GM21786 (cell line): ENCODE measurements at regions not wholly inside any gene's neighbourhood (a gene's known extent, or its start where the extent isn't known, plus 50 kb on each side); places are given as distances from the start of the nearest gene placed in this dataset.
A peak's percentile ranks its signal among the peaks of the same experiment; 100 is the strongest.

Experiments
- ATAC-seq: cut with Tn5 transposase; IDR thresholded peaks from one replicate; pipeline ENCODE4 v1.9.1; 2021; ENCODE audit not compliant: unreplicated experiment

DNA sequence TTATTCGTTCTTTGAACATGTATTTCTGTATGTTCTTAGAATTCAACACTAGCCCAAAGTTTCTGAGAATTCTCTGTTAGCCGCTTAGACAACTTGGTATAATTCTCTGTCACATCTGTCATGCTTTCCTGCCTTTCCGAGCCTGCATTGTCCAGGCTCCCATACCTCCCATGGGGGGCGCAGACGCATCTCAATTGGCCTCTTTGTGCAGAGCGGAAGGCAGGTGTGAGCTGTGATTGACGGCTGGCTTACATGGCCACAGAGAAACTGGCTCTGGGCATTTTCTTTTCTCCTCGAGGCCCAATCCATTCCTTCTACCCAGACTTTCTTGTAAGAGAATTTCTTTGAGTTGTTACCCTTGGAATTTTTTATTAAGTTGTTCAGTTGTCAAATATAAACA, 132.7 kb upstream of the SESN3 start:
- ATAC-seq: no peak

DNA sequence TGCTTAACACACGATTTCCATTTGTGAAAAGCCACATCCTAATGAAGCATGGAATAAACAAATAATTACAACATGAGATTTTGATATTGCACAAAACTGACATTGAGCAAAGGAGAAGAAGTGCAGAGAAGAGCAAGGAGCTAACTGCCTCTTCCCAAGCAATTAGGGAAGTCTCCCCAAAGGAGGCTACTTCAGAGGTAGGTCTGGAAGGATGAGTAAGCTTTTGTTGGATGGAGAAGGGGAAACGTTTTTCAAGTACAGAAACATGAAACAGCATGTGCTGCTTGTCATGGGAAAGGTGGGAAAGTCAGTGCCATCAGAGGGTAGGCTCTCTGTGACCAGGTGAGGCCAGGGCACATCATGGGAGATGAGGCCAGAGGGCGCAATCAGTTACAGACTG, 132.2 kb upstream of the SESN3 start:
- ATAC-seq: no peak

DNA sequence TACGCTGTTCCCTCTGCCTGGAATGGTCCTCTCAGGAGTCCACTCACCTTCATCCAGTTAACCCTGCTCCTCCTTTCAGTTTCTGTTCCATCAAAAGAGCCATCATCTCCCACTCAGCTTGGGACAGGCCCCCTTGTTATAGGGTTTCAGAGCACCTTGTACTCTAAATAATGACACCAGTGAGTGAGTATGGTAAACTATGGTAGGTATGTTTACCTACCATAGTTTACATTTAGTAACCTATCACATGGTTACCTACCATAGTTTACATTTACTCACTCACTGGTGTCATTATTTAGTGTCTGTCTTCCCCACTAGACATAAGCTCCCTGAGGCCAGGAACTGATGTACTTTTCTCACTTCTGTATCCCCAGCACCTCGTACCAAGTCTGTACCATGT, 130.2 kb upstream of the SESN3 start:
- no peak for ATAC-seq

DNA sequence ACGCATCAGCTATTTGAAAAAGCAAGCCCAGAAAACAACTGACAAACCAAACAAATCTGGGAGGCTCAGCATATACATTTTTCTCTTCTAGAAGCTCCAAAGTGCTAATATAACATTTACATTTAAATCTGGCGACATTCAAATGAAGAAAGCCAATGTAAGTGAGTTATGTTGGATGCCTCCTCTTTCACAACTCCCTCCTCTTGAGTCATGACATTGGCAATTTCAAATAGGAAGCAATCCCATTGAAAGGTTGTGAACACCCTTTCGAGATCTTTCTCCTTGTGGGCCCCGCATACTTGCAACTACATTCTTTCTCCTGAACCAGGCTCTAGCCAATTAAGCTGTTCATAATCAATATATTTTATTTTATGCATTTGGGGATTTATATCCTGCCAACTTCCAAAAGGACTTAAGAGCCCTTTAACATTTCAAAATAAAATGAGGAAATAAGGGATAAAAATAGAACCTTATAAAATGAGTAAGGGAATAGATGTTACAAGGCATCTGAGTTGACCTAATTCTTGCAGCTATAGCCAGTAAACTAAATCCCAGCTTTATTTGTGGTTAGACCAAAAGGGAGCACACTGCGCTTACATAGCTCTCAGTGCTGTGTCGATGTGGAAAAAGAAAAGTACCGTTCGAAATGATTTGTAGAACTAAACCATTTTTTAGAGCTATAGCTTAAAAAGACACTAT, 129.5 kb upstream of the SESN3 start:
- ATAC-seq: no peak

DNA sequence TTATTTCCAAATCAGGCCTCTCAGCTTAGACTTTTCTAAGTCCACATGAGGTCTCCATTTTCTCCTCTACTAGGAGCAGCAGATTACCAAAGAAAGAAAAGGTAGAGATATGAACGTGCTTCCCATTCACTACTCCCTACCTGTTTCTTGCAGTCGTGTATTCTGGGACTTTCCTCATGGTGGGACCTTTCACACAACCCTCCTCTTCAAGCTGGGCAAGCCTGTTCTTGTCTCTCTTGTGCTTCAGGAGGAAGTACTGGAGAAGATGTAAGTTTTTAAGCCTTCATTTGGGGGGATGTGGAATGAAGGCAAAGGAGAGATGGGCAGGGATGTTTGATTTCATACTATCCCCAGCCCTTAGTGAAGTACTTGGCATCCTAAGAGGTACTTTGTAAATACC, 128.8 kb upstream of the SESN3 start:
- ATAC-seq: no peak

DNA sequence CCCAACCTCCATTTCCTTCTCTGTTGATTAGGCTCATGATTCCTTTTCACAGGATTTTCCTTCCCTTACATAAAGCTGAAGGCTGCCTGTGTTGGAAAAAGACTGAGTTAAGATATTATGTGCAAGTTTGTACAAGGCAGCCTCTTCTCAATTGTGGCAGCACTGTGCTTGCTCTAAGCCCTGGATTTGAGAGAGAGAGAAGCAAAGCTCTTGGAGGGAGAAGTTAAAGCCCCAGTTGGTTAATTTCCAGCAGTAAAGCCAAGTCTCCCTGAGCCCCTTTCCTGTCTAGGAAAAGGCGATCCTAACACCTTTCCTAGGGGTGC, 128.3 kb upstream of the SESN3 start:
- no peak for ATAC-seq

DNA sequence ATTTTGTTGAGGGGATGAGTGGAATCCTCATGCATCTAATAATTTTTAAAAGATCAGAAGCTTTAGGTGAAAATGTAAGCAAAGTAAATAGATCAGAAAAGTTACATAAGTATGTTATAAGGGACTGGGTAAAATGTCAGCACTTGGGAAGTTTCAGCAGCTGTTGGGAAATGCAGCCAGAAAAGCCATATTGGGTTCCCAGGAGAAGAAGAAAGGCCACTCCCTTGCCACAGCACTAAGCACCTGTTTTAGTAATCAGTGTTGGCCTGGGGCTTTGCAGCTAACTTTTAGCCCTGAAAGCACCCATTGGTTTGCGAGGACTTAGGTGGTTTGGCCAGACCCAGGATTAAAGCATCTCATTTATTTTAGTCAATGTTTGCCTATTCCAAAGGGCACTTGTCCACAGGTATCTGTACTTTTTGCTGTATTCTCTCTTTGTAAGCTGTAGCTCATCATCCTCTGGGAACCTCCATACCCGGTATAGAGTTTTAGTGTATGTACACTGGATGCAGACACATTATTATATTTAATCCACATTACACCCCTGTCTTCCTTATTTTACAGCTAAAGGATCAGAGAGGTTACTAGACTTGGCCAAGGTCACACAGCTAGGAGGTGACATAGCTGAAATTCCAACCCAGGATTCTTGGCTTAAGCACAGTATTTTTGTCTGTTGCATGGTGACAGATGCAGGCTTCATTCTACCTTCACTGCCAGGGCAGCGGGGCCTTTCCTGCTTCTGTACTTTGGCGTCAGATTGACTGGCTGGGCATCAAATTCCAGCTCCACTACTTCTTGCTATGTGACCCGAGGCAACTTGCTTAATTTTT, 127.7 kb upstream of the SESN3 start:
- ATAC-seq: no peak

DNA sequence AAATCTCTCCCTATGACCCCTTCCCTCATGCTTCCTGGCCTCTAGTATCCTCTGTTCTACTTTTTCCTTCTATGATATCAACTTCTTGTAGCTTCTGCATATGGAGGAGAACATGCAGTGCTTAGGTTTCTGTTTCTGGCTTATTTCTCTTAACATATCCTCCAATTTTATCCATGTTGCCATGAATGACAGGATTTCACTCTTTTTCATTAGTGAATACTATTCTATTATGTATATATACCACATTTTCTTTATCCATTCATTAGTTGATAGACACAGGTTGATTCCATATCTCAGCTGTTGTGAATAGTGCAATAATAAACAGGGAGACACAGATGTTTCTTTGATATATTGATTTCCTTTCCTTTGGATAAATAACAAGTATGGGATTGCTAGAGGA, 123.3 kb upstream of the SESN3 start:
- ATAC-seq: no peak

DNA sequence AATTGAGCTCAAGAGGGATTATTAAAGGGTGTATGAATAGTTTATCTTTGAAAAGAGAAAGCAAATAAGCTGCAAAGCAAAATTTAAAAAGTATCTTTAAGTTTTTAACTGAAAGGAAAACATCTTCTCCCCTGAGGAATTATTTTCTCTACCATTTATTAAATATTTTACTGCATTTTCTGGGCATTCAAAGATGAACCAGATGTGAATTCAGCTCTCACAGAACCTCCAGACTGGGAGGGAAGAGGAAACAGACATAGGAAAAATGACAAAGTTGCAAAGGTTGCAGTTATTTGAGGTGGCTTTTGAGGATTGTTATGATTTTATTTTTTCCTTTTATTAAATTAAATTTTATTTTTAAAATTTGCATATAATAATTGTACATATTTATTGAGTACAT, 122.7 kb upstream of the SESN3 start:
- ATAC-seq: no peak

DNA sequence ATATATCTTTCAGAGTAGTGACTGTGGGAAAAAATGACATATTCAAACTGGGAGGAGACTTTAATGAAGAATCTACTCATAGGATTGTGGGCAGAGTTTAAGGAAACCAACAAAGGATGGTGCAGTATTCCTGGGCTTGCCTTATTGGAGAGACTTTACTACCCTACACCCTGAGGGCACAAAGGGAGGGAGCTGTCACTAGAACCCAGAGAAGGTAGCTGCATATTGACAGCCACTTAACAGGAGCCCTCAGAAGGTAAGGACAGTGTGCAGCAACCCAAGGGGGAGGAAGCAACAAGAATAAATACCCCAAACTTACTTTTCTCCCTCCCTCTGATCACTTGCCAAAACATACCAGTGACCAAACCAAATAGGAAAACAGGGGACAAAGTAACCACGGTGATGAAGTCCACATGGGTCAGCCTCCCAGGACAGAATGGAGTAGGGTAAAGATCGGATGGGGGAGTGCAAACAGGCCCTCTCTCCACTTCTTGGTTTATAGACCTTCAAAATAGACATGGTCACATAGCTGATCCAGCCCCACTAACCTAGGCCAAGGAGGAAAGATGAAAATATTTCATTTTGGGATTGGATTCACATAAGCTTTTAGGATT, 121.8 kb upstream of the SESN3 start:
- ATAC-seq: no peak

DNA sequence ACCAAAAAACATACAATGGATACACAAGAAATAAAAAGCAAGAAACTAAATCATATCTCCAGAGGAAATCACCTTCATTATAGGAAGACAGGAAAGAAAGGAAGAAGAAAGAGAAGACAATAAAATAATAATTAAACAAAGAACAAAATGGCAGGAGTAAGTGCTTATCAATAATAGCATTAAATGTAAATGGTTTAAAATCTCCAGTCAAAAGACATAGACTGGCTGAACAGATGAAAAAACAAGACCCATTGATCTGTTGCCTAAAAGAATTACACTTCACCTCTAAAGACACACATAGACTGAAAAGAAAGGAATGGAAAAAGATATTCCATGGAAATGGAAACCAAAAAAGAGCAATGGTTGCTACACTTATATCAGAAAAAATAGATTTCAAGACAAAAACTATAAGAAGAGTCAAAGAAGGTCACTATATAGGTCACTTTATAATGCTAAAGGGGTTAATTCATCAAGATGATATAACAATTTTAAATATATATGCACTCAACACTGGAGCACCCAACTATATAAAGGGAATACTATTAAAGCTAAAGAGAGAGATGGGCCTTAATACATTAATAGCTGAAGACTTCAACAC, 118.4 kb upstream of the SESN3 start:
- no peak for ATAC-seq

DNA sequence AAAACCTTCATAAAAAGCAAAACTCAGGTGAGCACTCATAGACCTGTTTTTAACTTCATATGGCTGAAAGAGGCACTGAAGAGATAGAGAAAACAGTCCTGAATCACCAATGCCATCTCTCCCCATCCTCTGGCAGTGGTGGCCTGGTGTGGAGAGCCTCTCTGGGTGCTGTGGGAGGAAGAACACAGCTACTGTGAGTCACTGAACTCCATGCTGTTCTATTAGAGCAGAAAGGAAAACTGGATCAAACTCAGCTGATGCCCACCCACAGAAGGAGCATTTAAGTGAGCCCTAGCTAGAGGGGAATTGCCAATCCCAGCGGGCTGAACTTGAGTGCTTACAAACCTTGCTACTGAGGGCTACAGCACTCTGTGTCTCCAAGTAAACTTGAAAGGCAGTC, 115.3 kb upstream of the SESN3 start:
- ATAC-seq: no peak

DNA sequence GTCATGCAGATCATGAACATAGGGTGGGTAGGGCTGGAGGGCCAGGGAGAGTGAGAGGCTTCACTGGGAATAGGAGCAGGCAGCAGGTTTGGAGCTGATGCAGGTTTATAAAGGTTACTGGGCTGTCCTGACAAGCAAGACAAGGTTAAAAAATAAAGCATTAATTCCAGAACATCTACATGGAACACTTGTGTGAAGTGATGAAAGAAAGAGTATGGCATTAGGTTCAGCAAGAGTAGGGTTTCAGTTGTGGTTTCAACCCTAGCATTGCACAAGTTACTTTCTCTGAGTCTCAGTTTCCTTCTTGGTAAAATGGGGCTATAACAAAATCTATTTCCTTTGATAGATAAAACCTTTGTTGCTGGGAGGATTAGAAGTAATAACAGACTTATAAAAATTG, 114.6 kb upstream of the SESN3 start:
- ATAC-seq: peak; percentile 79

DNA sequence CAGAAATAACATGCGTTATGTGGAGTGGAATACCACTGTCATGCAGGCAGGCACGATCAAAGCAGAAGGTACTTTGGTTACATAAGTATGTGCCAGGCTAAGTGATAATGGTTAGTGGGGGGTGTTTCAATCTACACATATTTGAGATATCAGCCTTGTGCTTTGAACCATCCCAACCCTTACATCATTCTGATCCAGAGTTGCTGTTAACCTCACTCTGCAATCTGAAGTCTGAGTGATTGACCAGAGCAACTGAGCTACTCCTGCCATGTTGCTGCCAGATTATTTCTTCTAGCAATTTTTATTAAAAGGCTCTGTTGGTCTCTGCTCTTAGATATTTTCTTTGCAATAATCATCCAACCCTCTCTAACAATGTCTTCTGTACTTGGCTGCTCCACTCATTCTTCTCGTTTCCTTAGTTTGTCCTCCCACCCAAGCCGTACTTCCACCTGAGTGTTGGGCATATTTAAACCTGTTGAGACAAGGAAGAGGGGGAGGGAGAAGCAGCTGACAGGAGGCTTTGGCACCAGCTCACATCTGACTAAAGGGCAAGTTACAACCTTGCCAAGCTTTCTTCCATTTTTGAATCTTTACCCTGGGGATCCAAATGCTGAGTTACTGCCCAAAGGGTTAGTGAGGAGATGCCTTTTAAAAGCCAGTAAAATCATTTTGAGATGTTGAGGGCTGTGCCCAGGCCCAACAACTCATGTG, 114.1 kb upstream of the SESN3 start:
- no peak for ATAC-seq

DNA sequence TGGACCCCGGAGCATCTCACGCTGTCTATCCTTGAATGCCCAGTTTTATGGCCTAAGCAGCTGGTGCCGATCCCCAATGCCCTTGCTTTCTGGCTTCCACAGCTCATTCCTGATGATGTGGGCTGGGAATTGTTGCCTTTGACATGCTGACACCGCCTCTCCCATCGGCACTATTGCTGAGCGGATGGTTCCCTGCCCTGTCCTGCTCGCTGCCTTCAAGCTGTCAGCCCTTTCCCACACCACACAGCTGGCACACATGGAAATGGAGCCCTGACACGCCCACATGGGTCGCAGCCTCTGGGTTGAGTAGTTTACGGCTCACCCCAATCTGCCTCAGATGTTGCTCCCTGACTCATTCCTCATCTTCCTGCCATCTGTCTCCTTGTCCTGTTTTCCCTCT, 110.2 kb upstream of the SESN3 start:
- ATAC-seq: no peak

DNA sequence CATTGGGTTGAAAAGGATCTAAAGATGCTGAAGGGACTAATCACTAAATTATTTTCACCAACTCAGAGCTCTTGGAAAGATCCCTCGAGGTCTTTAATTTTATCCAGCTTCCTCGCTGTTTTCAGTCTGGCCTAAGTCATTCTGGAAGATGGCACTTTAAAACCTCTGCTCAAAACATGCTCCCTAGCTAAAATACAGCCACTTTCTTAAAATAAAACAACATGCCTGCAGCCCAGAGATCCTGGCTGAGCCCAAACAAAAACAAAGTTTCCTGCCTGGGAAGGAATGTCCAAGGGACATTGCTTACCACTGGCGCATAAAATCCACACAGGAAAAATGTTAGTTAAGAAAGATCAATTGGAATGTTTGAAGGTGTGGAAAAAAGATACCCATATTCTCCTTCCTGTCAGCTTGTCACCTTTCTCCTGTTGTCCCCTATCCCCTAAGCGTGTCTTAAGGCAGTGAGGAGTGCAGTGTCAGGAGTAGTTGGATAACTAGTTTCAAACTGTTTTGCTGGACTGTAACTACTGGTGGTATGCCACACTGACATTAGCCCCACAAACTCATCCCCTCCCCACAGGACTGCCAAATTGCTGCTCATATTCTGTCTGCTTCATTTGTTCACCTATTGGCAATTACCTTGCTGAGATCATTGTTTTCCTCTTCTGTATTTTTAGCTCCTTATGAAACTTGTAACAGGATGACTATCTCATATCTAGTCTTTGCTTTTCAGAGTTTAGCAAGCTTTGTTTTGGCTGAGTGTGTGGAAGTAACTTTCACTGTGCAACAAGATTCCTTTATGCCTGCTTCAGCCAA, 108.3 kb upstream of the SESN3 start:
- peak; percentile 33 for ATAC-seq

DNA sequence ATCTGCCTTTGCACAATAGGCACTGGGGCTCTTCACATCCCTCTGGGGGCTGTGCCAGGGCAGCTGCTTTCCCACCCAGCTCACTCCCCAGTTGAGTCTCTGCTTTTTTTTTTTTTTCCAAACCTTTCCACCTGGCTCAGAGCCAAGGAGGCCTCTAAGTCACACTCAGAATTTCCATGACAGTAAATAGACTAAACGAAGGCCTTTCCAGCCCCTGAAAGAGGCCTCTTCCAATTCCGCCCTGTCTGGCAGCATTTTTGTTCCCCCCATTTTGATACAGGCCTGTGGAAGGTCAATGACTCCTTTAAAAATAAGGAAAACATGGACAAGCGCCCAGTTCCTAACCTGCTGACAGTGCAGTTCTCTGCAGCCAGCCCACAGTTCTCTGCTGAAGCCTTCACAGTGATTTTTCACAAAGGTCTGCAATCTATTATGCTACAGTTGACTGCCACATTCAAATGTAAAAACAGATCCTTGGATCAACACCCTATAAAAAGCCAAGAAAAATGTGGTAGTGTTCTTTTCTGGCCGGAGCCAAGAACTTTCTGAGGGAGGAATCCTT, 107.5 kb upstream of the SESN3 start:
- no peak for ATAC-seq

DNA sequence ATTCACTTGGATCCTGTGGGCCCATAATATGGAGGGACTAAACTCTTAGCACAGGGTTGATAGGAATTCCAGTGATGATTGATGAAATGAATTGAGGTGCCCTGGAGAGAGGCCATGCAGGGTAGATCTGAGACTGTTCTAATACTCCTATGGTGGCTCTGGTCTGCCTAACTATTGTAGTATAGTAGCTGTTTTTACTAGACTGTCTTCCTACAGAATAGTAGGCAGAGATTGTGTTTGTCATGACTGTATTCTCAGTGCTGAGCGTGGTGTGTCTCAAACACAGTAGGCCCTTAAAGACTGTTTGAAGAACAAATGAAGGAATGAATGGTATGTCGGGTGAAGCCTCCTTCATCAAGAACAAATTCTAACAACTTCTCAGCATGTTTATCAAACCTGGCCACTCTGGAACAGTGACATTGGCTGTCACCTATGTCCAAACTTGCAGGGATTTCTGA, 107.0 kb upstream of the SESN3 start:
- ATAC-seq: no peak

DNA sequence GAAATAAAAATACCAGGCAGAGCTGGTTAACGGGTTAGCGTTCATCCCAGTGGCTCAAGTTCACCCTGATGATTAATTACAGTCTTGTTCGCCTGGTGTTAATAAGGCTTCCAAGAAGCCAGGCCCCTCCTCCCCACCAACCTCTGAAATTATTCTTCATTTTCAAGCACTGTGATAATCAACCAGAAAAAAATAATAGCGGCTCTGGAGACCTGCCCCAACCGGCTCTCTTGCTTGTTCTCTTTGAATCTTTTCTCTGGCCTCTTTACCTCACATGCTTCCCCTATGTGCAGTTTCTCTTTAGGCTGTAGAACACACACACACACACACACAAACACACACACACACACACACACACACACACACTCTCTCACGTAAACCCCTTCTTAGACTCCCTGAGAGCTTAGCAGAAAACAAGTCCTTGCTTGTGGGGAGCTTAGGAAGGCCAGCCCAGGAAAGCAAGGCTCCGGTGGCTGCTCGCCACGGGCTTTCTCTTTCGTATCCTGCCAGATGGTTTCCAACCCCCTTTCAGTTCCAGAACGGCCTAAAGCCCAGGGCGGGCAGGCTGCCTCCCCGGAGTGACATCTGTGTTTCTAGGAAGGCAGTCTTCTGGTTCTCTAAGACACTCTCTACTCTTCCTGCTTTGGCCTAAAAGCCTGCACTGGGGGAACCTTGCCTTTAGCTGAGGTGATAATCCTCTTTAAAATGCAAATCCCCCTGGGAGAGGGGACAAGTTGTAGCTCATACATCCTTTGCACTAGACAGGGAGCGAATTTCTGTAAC, 106.4 kb upstream of the SESN3 start:
- ATAC-seq: peak; percentile 84
